Endothelial cell of umbilical vein (primary cell): ENCODE measurements at regions not wholly inside any gene's neighbourhood (a gene's known extent, or its start where the extent isn't known, plus 50 kb on each side); places are given as distances from the start of the nearest gene placed in this dataset.

Experiments used
- BruUV-seq: library from RNA; stranded (reverse); fragments of 400-500 nt; replicated peaks from 2 replicates; lab custom pipeline; 2021; lab: Mats Ljungman, UMichigan
- CTCF ChIA-PET: fragments of 300-600, 350-600 bp; sonication (Branson Sonifier 250); formaldehyde crosslinking; loops from one replicate; lab custom pipeline; 2021; ENCODE audit warnings: antibody characterized with exemption, inconsistent platforms; lab: Charles Lee
- POLR2A ChIA-PET: fragments of 300-600, 350-600 bp; sonication (Branson Sonifier 250); formaldehyde crosslinking; loops from one replicate; lab custom pipeline; 2021; ENCODE audit warnings: antibody characterized with exemption, inconsistent platforms; lab: Charles Lee
- DNase-seq: peaks from one replicate; pipeline ENCODE4 v3.0.0-alpha.2; 2011; ENCODE audit warnings: low read depth, low spot score
- FAIRE-seq: peaks from 2 replicates; lab custom pipeline; 2011; peaks lifted over from hg19 to GRCh38; lab: Jason Lieb, UNC
- H2AFZ ChIP-seq: 2 replicates; pipeline ENCODE4 v1.6.0; 2012; ENCODE audit warnings: low read depth, low read length, control low read depth, inconsistent platforms
- H3K27ac ChIP-seq: 2 replicates; pipeline ENCODE4 v1.5.1; 2011; ENCODE audit warnings: low read depth, mild to moderate bottlenecking, control low read depth, low read length, moderate library complexity; ENCODE audit not compliant: insufficient read depth
- H3K27me3 ChIP-seq, 2 experiments: 2 replicates each; pipeline versions ENCODE4 v1.6.0 to v1.6.1; 2011; ENCODE audit warnings: low read length in 2 of 2, mixed read lengths in 1 of 2; ENCODE audit not compliant: control insufficient read depth in 2 of 2, insufficient read depth in 2 of 2
- H3K36me3 ChIP-seq, 2 experiments: 2 replicates in 1 of 2; 3 replicates in 1 of 2; pipeline ENCODE4 v1.5.1; 2011; ENCODE audit warnings: low read length in 2 of 2, mild to moderate bottlenecking in 1 of 2, moderate library complexity in 1 of 2; ENCODE audit not compliant: control insufficient read depth in 2 of 2, insufficient read depth in 2 of 2; ENCODE audit errors: extremely low read depth in 1 of 2
- H3K4me1 ChIP-seq: 3 replicates; pipeline ENCODE4 v1.5.1; 2011; ENCODE audit warnings: mild to moderate bottlenecking, low read length; ENCODE audit not compliant: control insufficient read depth, insufficient read depth; ENCODE audit errors: extremely low read depth
- H3K4me2 ChIP-seq: 2 replicates; pipeline ENCODE4 v1.6.1; 2011; ENCODE audit warnings: low read length, control low read depth, mixed read lengths; ENCODE audit not compliant: insufficient read depth
- H3K4me3 ChIP-seq, 3 experiments: fragments of 200-600 bp in 1 of 3; sonication (generic), shearing (Covaris generic) in 1 of 3; replicated peaks in 1 of 3; 2 replicates each; pipeline ENCODE4 v1.5.1; 2011 to 2016; ENCODE audit warnings: control low read depth in 3 of 3, low read length in 3 of 3, mild to moderate bottlenecking in 2 of 3, inconsistent platforms in 1 of 3, low read depth in 1 of 3, moderate library complexity in 1 of 3; ENCODE audit not compliant: insufficient read depth in 1 of 3
- H3K79me2 ChIP-seq: 2 replicates; pipeline ENCODE4 v1.6.0; 2012; ENCODE audit warnings: low read length, inconsistent platforms; ENCODE audit not compliant: control insufficient read depth, insufficient read depth
- H3K9ac ChIP-seq: replicated peaks from 2 replicates; pipeline ENCODE3; 2011; ENCODE audit warnings: low read length, control low read depth; ENCODE audit not compliant: insufficient read depth; ENCODE audit errors: extremely low read depth
- H3K9me1 ChIP-seq: replicated peaks from 3 replicates; pipeline ENCODE4 v1.6.0; 2011; ENCODE audit warnings: mild to moderate bottlenecking, low read length; ENCODE audit not compliant: control insufficient read depth, insufficient read depth; ENCODE audit errors: extremely low read depth
- H3K9me3 ChIP-seq: replicated peaks from 2 replicates; pipeline ENCODE4 v1.5.1; 2012; ENCODE audit warnings: low read length, inconsistent platforms; ENCODE audit not compliant: control insufficient read depth, insufficient read depth
- H4K20me1 ChIP-seq: replicated peaks from 2 replicates; pipeline ENCODE3; 2011; ENCODE audit warnings: mild to moderate bottlenecking, low read length; ENCODE audit not compliant: control insufficient read depth, insufficient read depth; ENCODE audit errors: extremely low read depth
- EZH2 ChIP-seq: IDR thresholded peaks from 2 replicates; pipeline ENCODE4 v1.6.1; 2012; ENCODE audit warnings: borderline replicate concordance, low read depth, mild to moderate bottlenecking, moderate library complexity, low read length, inconsistent platforms; ENCODE audit not compliant: severe bottlenecking
- FOS ChIP-seq: IDR thresholded peaks from 2 replicates; pipeline ENCODE4 v1.6.1; 2011; ENCODE audit warnings: mild to moderate bottlenecking, low read length, moderate library complexity, borderline replicate concordance; ENCODE audit not compliant: insufficient read depth
- GATA2 ChIP-seq: IDR thresholded peaks from 2 replicates; pipeline ENCODE4 v1.7.0; 2011; ENCODE audit warnings: low read depth, mild to moderate bottlenecking, moderate library complexity, mixed read lengths, low read length; ENCODE audit not compliant: insufficient read length, insufficient read depth
- JUN ChIP-seq: IDR thresholded peaks from 2 replicates; pipeline ENCODE4 v1.6.1; 2011; ENCODE audit warnings: borderline replicate concordance, low read depth; ENCODE audit not compliant: insufficient read length, insufficient read depth
- POLR2A ChIP-seq: IDR thresholded peaks from 2 replicates; pipeline ENCODE4 v1.6.1; 2012; ENCODE audit warnings: low read depth, mild to moderate bottlenecking, control low read depth, low read length
- POLR2AphosphoS5 ChIP-seq: IDR thresholded peaks from 2 replicates; pipeline ENCODE4 v1.6.1; 2012; ENCODE audit warnings: low read depth, mild to moderate bottlenecking, control low read depth, low read length, moderate library complexity; ENCODE audit not compliant: insufficient read depth
- dilution Hi-C: fragments of 300-500 bp; cut with MboI; formaldehyde crosslinking; loops from one replicate; pipeline ENCODE4 v1.15.0; 2019; ENCODE audit warnings: low sequenced_read_pairs; ENCODE audit not compliant: extremely low pct_ligation_motif_present
- intact Hi-C: fragments of 100-400 bp; cut with micrococcal nuclease; formaldehyde crosslinking; loops from one replicate; pipeline ENCODE4 v1.10.0; 2022

DNA sequence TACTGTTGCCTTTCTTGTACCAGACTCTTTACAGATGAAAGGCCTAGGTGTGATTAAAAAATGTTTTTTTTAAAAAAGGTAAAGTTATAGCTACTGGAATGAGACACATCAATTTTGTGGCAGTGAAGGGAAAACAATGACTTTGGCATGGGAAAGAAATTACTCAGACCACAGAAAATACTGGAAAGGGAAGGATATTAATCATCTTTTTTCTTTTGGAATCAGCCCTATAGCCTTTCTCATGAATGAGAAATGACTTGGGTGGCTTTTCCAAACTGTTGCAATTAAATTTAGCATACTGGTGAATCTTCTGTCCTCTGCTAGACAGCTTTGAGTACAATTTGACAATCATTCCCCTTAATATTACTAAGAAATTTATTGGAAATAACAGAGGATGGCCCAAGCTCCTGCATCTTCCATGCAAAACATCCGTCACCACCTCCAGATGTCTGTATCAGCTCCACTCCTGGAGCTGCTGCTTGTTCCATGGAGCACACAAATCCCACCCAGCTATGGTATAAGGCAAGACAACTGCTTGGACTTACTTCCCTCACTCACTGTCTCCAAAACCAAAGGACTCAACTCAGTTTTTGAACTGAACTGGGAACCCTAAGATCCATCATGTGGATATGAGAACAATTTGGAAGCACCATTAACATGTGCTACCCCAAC, 97.6 kb upstream of the ARSJ start:
- Histone ChIP-seq H3K27ac (peak overlapping the region; percentile 58), H2AFZ (no peak overlapping the region), H4K20me1 (no peaks in the 10 kb centered on the region), H3K36me3 (no peaks in the 10 kb centered on the region), H3K4me3 (no peak overlapping the region), H3K9ac (no peak overlapping the region), H3K4me2 (peak overlapping the region; percentile 26), H3K9me3 (no peaks in the 10 kb centered on the region), H3K79me2 (no peaks in the 10 kb centered on the region), H3K27me3 (no peaks in the 10 kb centered on the region), H3K9me1 (no peaks in the 10 kb centered on the region), H3K4me1 (peaks cover 13% of the 10 kb centered on the region)
- intact Hi-C loops = loop anchor here (1.0 to 10.0 kb wide), 5 partner anchors 62 to 612 kb away; partner anchors contain the start of gene CAMK2D
- DNase-seq (peak; percentile 83), FAIRE-seq (no peak)
- CTCF ChIA-PET = interaction anchor here (0.6 to 2.2 kb wide), 13 partner anchors 10 to 682 kb away, joined by 3 to 10 read pairs (median 3); partner anchors contain the start of gene ARSJ
- TF ChIP-seq FOS (peak; percentile 53), EZH2 (no peak), JUN (peak; percentile 52), GATA2 (no peak)
- dilution Hi-C loops = no loop called here
- POLR2A ChIA-PET = interaction anchor here (0.8 kb wide), 1 partner anchor 97 kb away, joined by 3 read pairs; the partner anchor contains the start of gene ARSJ
- BruUV-seq = TSS peak; percentile 76

DNA sequence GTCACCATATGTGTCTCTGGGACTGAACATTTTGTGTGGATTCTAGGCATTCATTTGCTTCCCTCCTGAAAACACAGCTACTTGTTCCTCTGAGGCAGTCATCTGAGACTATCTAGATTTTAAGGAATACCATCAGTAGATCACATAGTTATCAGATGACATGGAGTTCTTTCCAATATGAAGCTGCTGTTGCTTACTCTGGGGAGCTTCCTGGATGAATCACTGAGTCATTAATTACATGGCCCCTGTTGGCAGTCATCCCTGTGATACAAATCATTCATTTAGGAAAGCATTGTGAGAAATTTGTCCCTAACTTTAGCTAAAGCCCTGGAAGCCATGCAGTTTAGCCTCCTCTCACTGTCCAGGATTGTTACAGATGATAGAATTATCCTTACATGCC, 98.2 kb upstream of the ARSJ start:
- no peak overlapping the region for H3K9ac ChIP-seq
- no peaks in the 10 kb centered on the region for H3K36me3 ChIP-seq
- BruUV-seq = no TSS peak
- FAIRE-seq = peak; percentile 55
- POLR2A ChIA-PET = no interaction called here
- H3K4me2 ChIP-seq = peak overlapping the region; percentile 26
- no peaks in the 10 kb centered on the region for H3K27me3 ChIP-seq
- H3K9me3 ChIP-seq = no peaks in the 10 kb centered on the region
- no peak overlapping the region for H3K4me3 ChIP-seq
- H3K79me2 ChIP-seq = no peaks in the 10 kb centered on the region
- CTCF ChIA-PET = interaction anchor here (0.6 to 2.2 kb wide), 14 partner anchors 10 to 683 kb away, joined by 3 to 10 read pairs (median 3); partner anchors contain the start of gene ARSJ
- peak; percentile 92 for DNase-seq
- H4K20me1 ChIP-seq = no peaks in the 10 kb centered on the region
- peak overlapping the region; percentile 58 for H3K27ac ChIP-seq
- intact Hi-C loops = loop anchor here (1.0 to 10.0 kb wide), 5 partner anchors 62 to 613 kb away; partner anchors contain the start of gene CAMK2D
- TF ChIP-seq GATA2 = peak; percentile 93
- peak; percentile 97 for TF ChIP-seq FOS
- peak; percentile 60 for TF ChIP-seq POLR2AphosphoS5
- peak; percentile 87 for TF ChIP-seq JUN
- no peak for TF ChIP-seq POLR2A
- peaks cover 13% of the 10 kb centered on the region for H3K4me1 ChIP-seq
- dilution Hi-C loops = no loop called here
- H3K9me1 ChIP-seq = no peaks in the 10 kb centered on the region
- H2AFZ ChIP-seq = no peak overlapping the region
